Right lung (tissue), 2 donors: ENCODE measurements at regions not wholly inside any gene's neighbourhood (a gene's known extent, or its start where the extent isn't known, plus 50 kb on each side); places are given as distances from the start of the nearest gene placed in this dataset.

ENCODE experiments used
- DNase-seq, 2 donors: peaks; one replicate each; pipeline ENCODE4 v3.0.0-alpha.2; 2013

DNA sequence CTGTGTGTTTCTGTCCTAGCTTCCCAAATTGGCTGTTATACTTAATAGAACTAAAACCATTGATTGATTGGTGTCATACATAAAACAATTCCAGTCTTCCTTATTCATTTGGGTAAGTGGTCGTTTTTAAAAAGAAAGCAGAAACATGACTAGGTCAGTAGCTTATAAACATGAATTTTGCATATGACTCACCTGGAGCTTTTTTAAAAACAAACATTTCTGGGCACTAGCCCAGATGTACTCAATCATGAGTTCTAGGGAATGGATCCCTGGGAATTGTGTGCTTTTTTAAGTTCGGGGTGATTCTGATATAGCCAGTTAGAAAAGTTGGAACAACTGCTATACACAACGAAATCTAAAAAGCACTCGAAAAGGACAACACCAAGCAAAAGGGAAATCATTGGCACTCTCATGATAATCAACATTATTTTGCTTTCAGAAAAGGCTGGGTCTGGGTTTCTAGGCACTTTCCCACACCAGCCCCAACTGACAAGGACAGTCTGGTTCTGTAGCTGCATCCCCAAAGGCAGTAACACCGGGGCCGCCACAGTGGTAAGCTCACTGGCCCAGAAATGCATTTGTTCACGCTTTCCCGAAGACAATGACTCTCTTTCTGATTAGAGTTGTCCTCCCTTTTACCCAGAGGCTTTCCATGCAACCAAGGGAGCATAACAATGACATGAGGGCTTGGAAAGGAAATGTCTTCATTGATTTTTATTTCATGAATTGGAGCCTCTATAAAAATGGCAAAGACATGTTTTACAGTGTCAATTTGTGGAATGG is 664.9 kb upstream of the WWC1 start:
- no peak for DNase-seq

DNA sequence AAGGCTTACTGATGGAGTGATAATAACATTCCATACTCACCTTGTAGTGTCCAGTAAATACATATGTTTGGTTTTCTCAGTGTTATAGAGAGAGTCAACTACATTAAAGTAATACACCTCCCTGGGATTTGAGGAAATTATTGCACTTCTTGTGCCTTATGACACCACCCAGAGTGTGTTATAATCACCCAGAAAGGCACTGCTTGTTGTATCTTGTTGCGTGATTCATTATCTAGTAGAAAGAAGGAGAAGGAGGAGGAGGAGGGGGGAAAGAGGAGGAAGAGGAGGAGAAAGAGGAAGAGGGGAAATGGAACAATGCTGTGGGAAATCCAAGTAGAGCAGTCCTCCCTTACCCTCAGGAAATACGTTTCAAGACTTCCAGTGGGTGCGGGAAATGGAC is 661.8 kb upstream of the WWC1 start:
- no peak for DNase-seq

DNA sequence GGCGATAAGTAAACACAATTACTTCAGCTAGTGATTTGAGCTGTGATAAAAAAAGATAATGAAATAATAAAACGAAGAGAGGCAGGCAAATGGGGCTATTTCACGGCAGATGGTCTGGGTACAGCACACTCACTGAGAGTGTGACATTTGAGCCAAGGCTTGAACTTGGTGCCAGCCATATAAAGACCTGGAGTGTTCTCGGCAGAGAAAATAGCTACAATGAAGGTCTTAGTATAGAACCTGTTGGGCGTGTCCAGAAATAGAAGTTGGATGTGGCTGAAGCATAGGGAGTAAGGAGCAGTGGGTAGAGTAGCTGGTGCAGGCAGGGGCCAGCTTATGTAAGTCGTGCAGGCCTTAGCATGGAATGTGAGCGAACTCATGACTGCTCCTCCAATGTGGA is 660.3 kb upstream of the WWC1 start:
- no peak for DNase-seq

DNA sequence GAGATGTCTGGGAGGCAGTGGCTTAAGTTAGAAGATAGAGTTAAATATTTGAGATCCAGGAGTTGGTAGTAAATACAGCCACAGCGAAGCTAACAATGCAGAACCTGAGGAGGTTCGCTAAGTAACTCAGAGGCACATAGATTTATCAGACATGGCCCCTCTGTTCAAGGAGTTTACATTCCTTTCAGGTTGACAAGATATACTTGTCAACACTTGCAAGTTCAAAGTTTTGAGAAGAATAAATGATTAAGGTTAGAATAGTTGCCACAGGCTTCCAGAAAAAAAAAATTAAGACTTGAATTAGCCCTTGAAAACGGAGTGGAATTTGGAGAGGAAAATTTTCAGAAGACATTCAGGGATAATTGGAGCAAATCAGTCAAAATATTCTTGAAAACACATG is 658.3 kb upstream of the WWC1 start:
- no peak for DNase-seq

DNA sequence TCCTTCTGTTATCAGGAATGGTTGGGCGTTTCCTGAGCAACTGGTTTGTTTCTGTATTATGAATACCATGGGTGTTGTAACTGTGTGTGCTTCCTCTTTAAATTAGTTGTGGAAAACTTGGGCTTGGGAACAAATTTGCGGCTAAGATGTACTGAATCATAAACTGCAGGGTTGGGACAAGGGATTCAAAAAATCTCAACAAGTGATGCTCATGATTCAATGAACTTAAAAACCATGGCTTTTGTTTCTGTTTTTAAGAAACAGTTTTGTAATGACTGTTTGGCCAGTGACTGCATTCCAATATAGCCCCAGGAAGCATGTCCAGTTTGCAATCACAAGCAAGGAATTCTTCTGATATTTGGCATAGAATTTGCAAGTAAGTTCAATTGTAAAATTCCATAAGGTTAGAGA is 657.5 kb upstream of the WWC1 start:
- no peak for DNase-seq

DNA sequence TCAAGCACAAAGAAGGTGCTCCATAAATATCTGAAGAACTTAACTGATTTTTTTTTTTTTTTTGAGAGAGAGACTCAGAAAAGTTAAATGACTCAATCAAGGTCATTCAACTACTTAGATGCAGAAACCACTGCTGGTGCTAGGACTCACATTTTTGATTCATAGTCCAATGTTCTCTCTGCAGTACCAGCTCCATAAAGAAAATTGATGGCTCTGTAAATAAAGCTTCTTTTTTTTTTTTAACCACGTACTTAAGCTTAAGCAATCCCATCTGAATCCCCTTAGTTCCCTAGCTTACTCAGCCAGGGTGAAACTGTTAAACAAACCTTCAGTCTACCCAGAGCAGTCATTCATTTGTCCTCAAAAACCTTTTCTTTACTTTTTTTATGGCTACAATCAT is 657.0 kb upstream of the WWC1 start:
- DNase-seq = no peak

DNA sequence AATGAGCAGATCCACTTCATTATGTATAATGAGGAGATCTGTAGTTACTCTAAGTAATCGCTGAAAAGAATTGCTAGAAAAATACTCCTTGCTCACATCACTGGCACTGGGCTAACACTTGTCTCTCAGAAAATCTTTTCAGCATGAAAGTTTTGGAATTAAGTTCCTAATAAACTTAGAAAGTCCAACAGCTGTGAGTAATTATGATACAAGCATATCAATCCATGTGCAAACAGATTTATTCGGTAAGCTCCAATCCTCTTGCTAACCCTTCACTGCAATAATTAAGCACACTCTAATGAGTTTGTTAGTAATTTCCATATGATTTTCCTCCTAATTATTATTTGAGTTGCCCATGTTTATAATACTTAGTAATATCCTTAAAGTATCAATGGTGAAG is 652.6 kb upstream of the WWC1 start:
- DNase-seq = no peak

DNA sequence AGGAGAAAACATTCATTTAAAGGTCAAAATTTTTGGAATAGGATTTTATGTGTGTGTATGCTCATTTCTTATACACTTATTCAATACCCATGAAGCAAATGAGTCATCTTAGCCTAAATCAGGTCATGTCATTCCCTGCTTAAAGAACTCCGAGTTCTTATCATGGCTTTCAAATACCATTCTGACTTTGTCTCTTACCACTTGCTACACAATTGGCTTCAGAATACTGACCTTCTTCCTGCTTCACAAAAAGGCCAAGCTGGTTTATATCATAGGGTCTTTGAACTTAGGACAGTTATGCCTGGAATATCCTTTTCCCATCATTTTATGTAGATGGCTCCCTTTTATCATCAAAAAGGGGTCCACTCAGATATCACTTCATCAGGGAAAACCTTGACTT is 652.2 kb upstream of the WWC1 start:
- peak; percentile 83 to 86 for DNase-seq

DNA sequence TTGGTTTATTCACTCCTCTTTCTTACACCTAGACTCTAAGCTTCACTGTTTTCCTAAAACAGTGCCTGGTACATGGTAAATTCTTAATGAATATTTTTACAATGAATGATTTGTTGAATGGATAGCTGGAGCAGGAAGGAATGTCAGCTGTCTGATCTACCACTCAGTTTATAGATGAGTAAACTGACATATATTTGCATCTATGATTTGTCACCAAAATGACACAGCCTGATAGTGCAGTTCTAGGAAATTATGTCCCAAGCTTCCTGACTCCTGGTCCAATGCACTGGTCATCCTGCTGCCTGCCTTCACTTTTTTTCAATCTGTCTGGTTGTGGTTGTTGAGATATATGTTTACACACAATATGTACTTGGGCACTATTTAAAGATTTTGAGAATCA is 651.7 kb upstream of the WWC1 start:
- no peak for DNase-seq

DNA sequence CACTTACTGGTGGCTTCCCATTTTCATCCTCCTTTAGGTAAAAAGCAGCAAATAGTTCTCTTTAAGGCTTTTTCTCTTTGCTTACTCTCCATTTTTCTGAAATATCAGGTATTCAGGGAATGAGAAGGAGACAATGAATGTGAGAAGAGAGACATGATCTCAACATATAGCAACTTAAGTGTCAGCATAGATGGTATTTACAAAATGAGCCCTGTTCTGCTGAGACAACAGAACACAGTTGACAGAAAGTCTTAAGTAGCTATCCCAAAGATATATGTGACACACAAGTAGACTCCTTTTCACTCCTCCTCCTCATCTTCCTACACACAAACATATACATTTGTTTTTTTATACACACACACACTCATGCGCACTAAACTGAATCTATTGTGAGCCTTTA is 649.3 kb upstream of the WWC1 start:
- DNase-seq = no peak

DNA sequence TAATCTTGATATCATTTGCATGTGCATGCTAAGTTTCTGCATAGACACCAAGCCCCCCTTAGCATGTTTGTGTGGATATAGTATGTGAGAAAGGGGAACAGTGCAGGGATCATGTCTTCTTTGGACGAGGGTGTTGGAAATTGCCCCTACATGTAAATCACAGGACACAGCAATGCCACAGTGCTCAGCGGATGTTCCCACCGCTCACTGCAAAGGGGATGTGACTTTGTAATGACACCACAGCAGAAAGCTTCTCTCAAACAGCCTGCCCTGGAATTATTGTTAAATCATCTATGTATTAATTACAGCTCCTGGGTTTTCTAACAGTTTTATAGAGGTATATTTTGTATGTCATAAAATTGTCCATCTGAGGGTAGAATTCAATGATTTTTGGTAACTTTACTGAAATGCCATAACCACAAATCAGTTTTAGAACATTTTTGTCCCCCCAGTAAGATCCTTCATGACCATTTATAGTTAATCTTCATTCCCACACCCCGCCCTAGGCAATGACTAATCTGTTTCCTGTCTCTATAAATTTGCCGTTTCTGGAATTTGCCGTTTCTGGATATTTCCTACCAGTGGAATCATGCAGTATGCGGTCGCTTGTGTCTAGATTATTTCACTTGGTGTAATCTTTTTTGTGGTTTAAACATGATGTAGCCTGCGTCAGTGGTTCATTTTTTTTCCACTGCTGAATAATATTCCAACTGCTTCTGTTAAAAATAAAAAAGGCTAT is 648.5 kb upstream of the WWC1 start:
- DNase-seq = no peak

DNA sequence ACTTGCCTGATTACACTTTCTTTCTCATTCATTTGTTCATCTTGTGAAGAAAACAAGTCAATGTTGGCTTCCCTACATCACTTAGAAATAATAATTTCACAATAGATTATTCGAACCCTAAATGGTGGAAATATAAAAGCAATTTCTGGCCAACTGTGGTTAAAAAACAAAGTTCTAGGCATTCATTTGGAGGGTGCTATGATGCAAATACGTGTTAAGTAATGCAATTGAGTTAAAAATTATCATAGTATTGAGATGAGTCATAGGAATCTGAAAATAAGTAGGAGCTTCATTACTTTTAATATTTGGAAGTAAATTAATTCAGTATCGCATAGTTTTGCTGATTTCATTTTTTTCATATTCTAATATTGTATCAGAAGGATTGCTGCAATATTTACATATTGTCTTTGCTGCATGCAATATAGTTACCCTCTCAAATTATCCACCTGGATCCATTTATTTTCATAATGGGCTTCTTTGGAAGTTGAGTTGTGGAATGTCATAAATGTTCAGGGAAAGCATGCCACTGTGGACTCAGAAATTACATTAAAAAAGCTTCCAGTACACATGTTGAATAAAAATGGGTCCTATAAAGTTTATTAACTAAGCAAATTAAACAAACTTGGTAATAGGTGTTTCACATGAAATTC is 647.7 kb upstream of the WWC1 start:
- no peak for DNase-seq

DNA sequence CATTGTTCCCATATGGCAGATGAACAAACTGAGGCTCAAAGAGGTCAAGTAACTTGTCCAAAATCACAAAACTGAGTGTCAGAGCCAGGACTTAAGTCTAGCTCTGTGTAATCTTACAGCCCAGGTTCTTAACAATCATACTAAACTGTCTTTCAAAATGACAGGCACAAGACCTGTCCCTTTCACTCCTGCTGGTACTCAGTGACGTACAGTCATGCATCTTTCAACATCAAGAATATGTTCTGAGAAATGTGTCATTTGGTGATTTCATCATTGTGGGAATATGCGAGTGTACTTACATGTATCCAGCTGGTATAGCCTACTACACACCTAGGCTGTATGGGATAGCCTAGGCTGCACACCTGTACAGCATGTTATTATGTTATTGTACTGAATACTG is 646.8 kb upstream of the WWC1 start:
- no peak for DNase-seq

DNA sequence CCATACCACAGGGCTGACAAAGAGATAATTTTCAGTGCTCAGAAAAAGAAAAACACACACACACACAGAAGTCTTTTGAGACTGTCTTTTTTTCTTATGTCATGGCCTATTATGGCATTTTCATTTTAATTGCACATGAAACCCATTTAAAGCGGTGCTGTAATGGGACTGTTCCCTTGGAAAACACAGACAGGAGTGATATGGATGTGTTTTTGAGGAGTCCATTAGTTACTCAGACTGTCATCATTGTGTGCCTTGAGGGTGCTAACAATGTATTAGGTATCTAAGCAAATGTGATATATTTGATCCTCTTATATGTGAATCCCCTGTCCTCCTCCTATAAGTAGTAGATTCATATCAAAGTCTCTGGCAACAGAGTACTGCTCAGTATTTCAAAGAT is 642.0 kb upstream of the WWC1 start:
- DNase-seq = no peak

DNA sequence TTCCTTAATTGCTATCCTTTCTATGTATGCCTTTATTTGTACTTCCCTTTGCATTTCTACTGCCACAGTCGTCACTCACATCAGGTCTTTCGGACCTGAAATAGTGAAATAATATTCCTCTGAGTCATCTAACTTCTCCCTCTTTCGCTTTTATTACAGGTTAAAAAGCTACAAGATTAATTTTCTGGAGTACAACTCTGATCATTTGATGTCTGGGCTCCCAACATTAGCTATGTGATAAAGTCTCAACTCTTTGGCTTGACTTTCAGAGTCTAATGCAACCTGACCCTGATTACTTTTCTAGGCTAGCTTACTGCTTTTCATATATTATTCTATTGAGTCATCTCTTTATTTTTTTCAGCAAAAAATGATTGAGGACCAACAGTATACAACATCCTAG is 638.8 kb upstream of the WWC1 start:
- DNase-seq = no peak

DNA sequence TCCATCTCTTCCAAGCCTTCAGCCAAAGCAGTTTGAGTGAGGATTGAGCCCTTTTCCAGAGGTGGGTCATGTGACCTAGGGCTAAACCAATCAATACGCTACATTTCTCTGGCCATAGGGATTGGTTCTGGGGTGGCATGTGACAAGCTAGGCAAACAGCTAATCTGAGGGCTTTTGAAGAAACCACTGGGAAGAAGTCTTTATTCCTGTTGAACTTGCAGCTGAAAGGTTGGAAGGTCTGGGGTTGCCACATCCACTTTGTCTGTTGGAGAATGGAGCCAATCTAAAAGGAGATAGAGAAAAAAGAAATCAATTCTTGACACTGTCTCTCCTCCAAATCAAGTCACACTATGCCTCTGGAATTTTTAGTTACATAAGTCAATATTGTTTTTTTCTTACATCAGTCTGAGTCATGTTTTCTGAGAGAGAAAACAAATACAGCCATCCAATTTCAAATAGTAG is 637.8 kb upstream of the WWC1 start:
- DNase-seq = no peak

DNA sequence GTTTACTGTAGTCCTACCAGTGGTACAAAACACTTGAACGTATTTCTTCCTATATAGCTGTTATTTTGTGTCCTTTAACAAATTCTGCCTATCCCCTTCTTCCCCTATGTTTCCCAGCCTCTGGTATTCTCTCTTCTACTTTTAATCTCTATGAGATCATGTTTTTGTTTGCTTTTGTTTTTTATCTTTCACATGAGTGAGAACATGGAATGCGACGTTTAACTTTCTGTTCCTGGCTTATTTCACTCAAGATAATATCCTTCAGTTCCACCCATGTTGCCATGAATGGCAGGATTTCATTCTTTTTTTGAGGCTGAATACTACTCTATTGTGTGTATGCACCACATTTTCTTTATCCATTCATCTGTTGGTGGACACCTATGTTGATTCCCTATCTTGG is 634.4 kb upstream of the WWC1 start:
- no peak for DNase-seq

DNA sequence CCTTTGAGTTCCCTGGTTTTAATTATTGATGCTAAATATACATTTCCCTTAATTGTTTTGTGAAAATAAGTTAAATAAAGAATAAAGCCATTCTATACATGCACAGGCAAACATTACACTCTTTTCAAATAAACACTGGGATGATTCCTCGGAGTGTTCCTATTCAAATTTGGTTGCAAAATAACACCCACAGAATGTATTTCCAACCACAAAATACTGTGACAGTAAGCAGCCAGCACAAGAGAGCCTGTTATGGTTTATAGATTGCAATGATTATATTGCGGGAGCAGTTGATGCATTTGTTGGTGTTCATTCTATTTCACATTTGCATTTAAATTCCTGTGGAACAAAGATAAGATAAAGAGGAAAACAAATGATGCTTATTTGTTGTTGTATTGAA is 632.6 kb upstream of the WWC1 start:
- no peak for DNase-seq

DNA sequence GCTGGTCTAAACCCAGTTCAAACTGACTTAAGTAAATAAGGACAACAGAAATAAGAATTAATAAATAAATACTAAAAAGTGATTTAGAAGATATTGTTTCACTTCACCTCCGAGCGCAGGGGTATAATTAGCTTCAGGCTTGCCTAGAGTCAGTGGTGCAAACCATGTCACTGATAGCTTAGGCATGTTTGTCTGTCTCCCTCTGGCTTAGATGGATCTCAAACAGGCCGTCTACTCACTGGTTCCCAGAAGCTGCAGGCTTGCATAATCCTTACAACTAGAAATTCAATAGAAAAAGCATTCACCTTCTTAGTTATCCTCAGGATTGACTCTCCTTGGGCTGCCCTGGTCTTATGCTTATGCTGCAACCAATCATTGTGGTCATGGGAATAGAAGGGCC is 629.8 kb upstream of the WWC1 start:
- no peak for DNase-seq

DNA sequence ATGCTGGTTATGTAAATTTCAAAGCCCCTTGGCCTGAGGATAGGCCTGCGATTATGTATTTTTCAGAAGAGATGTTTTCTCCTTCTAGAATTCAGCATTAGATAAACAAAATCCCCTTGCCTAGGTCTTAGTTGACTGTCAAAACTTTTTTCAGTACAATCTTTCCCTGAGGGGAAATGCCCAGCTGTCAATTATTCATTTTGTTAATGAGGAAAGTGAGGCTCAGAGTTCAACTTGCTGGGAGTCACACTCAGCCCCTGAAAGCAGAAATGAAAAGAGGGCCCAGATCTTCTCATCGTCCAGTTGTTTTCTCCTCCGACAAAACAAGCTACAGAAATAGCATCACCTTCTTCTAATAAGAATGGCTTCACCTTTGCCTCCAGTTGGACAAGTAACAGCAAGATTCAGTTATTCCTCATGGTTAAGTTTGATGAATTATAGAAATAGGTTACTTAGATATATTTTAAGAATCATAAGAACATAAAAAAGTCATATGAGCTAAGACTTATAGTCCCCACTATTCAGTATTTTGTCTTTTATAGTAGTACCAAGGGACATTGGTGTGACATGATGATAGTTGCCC is 627.1 kb upstream of the WWC1 start:
- no peak for DNase-seq

DNA sequence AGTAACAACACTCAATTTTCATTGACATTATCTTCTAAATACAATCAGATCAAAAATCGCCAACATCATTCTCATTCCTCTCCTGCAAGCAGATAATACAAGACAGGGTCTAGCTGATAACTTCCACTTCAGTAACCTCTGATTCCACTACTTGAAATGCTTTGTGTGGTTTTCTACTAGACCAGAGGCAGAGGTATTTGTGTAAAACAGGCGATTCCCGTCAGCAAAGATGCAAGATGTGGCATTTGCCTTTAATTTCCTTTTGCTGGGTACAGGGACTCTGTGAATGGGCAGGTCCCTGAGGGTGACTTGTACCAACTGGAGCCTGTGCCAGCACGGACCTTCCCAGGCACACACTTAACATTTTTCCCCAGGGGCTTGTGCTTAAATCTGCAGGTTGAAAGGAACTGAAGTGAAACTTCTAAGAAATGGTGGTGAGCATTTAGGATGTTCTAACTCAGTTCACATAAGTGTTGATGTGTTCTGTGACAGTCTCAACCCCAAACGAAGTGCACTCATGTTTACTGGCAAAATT is 625.5 kb upstream of the WWC1 start:
- no peak for DNase-seq

DNA sequence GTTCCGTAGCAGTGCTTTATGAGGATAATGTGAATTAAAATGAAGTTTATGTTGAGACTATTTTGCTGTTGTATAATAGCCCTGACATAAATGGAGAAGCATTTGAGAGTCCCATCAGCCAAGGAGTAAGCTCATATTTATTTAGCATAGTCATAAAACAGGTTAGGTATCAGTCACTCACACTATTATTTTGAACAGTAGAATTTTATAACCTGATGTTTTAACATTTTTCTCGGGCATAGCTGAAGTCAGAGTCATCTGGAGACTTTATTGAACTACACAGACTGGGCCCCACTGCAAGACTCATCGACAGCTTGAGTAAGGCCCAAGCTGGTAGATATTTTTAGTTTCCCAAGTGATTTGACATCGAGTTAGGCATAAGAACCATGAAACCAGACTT is 620.3 kb upstream of the WWC1 start:
- no peak for DNase-seq
